ENCODE measurements at regions not wholly inside any gene's neighbourhood (a gene's known extent, or its start where the extent isn't known, plus 50 kb on each side); places are given as distances from the start of the nearest gene placed in this dataset.
A peak's percentile ranks its signal among the peaks of the same experiment; 100 is the strongest.
"Not testable (repeated sequence)": the region's sequence is repeated elsewhere in the genome, so short reads cannot be mapped to it uniquely, and the experiment has no call there.

DNA sequence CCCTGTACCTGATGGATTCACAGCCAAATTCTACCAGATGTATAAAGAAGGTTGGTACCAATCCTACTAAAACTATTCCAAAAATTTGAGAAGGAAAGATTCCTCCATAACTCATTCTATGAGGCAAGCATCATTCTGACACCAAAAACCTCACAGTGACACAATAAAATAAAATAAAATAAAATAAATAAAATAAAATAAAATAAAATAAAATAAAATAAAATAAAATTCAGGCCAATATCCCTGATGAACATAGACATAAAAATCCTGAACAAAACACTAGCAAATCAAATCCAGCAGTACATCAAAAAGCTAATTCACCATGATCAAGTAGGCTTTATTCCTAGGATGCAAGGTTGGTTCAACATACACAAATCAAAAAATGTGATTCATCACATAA lies 108.1 kb downstream of the PROX1 start:
- not testable (repeated sequence) for DNase-seq

DNA sequence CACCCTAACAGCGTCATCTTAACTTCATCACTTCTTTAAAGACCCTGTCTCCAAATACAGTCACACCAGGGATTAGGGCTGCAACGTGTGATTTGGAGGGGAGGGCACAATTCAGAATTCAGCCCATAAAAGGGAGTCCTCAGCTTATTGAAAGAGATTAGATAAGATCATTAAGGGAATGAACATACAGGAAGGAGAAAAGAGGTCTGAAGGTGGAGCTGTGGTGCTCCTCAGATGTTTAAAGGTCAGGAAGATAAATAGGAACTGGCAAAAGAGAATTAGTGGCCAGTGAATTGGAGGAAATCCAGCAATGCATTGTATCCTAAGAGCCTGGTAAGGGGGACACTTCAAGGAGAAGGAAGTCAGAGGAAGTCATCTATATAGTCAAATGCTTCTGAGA lies 113.5 kb downstream of the PROX1 start:
- no peak for DNase-seq

DNA sequence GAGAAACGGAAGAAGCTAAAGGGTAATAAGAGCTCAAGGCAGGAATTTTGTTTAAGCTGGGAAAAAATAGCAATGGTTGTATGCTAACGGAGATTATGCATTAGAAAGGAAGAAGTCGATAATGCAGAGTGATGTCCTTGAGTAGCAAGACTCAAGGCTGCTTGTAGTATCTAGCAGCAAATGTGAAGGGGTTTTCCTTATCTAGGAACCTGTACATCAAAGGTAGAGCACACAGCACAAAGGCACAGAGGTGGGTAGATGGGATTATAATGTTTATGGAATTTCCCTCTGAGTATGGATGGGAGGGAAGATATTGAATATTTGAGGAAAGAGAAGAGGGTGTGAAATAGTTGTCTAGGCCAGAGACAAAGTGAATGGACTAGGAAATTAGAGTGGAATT lies 114.1 kb downstream of the PROX1 start:
- DNase-seq, result no peak

DNA sequence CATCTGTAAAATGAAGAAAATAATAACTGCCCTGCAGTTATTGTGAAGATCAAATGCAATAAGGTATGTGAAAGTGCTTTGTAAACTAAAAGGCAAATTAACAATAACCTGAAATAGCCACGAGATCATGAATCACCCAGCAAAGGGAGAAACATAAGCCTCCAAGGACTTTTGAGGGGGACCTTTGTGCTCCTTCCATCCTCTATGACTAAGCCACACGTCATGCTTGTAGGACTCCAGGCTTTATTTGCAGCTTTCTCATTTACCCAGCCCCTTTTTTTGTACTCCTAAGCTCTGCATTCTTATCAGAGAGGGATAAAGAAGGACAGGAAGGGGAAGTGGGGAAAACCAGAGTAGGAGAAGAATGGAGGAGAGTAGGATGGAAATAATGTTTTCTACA lies 115.1 kb downstream of the PROX1 start:
- no peak for DNase-seq

- DNase-seq, result no peak
Measured at GRCh38 chr1:214103778-214104177, 116.0 kb downstream of the PROX1 start.

DNA sequence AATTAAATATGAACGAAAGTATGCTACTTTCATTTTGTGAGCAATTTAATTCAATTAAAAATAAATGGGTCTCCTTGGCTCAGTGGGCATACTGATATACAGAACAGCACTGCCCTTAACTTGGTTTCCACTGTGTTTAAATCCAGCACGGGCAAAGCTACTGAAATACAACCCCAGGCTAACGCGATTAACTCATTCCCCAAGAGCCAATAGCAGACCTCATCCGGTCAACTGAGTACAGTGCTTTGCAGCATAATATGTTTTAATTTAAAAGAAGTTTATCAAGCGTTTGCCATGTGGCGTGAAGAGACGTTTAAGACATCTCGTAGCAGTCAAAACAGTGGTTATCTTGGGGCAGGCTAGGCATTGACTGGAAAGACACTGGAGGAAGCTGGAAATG lies 118.6 kb downstream of the PROX1 start:
- no peak for DNase-seq

DNA sequence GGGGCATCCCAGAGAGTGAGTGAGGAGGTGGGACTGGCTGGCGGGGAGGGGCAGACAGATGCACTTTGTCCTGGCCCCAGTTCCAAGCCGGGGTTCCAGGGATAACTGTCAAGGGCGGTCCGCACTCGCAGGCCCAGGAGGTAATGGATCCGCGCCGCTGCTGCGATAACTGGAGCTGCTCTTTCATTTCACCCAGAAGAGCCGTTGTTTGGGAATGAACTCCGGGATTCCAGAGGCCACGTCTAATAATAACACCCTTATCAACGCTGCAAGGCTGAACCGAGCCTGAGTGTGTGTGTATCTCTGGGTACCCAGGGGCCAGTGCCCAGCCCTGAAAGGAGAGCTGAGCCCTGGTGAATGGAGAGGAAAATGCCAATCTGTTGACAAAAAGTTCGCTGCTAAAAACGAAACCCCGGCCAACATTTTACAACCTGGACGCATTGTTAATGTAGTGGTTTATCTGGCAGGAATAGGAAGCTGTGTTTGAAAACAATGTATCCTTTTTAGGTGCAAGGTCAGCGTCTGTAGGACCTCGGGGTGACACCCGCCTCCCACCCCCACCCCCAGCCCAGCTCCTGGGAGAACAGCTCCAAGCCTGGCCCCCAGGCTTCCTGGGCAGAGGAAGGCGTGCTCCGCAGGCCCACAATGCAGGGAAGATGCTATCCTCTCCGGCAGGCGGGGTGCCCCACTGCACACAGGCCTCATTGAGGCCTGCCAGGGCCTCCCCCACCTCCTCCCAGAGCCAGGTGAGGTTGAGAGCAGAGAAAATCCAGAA lies 119.7 kb downstream of the PROX1 start:
- DNase-seq, result no peak

DNA sequence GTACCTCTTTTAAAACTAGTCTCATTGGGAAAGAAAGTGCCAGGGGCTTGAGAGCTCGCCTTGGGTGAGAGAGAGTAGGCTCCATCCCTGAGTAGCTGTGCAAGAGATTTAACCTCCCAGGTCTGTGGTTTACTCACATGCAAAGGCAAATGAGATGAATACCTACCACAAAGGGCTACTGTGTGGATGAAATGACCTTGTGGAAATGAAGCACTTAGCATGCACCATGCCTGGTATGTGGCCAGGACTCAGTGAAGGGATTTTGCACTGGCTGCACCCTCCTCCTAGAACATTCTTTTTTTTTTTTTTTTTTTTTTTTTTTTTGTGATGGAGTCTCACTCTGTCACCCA lies 120.3 kb downstream of the PROX1 start:
- DNase-seq, result no peak

GRCh38 chr1:214111796-214112195 lies 124.0 kb downstream of the PROX1 start:
- no peak for DNase-seq

- no peak for DNase-seq
Measured at GRCh38 chr1:214116258-214116657, 128.5 kb downstream of the PROX1 start.

- no peak for DNase-seq
Measured at GRCh38 chr1:214117780-214118179, 130.0 kb downstream of the PROX1 start.

DNA sequence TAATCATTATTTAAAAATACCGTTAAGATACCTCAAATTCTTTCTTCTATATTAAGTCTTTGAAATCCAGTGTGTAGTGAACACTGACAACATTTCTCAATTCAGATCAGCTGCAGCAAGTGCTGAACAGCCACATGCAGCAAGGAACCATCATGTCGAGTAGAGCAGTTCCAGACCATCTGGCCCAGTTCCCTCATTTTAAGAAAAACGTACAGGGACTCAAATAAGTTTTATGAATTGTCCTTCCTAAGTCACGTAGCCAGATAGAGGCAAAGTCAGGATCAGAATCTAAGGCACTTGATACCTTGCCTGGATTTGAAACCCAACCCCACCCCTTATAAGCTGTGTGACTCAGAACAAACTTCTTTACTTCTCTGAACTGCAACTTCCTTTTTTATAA lies 132.4 kb downstream of the PROX1 start:
- DNase-seq, result no peak

DNA sequence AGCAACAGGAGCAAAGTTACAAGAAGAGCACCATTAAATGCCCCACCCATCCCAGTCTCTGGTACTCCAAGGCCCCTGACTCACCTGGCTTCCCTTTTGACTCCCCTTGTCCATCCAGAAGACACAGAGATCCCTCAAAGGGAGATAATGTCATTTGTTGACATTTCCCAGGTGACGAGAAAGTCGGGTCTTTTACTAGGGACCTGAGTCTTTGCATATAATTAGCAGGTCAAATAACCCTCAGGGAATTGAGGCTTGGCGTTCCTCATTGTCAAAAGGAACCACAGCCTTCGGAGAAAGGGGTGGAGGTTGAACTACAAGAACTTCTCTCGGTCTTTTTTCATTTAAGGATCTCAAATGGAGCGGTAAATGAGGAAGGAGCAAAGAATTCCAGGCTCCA lies 133.2 kb downstream of the PROX1 start:
- DNase-seq, result no peak

DNA sequence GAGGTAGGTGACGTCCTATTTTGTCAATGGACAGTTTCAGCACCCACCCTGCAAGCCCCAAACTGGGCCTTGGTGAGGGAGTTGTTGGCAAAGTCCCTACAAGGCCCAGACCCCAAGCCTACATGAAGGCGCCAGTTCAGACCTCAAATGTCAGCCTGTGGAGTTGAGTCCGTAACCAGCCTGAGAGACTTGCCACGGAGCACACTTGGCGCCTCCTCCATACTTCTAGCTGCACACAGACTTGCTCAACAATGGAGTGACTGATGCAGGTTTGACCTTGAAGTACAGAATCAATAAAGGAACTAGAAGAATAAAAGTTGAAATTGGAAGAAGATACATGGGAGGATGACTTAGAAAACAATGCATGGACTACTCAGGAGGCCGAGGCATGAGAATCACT lies 134.3 kb downstream of the PROX1 start:
- DNase-seq, result no peak

DNA sequence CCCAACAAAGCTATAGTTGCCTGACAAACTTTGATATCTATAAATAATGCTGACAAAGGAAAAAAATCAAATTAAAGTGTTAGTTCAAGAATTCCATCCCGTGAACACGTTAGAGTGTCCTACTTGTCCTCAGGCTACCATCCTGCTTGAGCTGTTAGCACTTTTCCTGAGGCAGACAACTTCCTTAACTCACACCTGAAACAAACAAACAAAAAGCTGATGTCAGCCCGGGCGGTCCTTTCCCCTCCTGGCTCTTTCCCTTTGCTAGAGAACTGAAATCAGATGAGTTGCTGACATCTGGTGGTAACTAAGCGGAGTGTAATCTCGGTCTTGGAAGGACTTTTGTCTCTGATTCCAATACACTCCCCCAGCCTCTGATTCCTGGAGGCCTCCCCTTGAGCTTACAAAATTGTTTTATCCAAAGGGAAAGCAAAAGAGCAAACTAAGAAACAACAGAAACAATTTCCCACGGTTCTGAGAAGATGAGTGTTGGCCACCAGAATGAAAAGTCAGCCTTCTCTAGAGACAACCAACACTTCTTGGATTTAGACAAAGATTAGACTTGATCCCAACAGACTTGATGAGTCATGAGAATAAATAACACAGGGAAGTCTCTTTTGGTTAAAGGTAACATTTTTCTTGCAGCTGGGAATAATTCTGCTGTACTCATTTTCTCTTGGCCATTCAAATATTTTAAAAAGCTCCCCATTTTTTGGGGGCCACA lies 135.4 kb downstream of the PROX1 start:
- peak; percentile 18 to 19 for DNase-seq

GRCh38 chr1:214124281-214124805 lies 136.6 kb downstream of the PROX1 start:
- DNase-seq, result no peak

DNA sequence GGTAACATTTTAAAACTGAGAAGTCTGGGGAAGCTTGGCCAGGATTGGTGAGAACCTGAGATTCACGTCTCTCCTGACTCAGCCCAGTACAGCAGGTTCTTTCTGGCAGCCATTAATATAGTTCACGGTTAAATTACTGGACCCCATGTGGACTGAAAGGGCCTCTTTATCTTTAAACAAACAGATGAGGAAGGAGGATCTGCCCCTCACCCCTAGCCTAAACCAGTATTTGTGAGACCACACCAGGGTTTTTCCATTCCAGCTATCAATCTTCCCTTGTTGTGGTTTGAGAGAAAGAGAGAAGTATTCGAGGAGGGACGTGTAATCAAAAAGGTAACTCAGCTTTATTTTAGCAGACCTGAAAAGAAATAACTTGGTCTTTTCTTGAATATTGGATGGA lies 137.1 kb downstream of the PROX1 start:
- no peak for DNase-seq

GRCh38 chr1:214125819-214126218 lies 138.0 kb downstream of the PROX1 start:
- no peak for DNase-seq

DNA sequence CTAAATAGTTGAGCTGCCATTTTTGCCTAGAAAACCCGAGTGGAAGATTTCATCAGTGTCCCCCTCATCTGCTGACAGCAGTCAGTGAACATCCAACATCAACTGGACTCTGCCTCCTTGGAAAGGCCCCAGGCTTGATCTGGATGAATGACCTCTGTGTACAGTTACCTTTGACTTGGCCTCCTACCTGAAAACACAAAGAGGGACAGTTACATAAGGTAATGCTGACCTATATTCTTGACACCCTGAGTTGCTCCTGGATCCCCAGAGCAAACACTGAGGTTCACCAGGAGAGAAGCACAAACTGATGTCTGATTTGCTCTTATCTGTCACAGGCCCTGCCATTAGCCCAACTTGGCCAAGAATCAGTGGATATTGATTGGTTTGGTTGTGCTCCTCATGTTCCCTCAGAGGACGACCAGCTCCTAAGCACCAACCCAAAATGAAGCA lies 138.9 kb downstream of the PROX1 start:
- no peak for DNase-seq

DNA sequence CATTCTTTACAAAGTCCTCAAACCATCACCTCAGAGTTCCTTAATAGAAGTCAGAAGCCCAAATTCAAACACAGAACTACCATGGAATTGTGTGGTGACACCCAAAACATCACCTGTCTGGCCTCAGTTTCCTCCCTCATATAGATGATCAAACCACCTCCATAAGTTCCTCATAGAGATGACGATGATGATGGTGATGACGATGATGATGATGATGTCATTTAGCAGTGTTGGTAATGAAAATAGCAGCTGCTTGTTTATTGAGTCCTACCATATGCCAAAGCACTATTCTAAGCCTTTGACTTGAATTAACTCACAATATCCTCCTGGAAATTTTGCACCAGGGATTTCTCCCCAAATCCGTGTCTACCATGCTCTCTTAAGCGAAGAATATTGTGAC lies 139.9 kb downstream of the PROX1 start:
- DNase-seq, result no peak

- no peak for DNase-seq
Measured at GRCh38 chr1:214135886-214136285, 145.1 kb upstream of the SMYD2 start.

DNA sequence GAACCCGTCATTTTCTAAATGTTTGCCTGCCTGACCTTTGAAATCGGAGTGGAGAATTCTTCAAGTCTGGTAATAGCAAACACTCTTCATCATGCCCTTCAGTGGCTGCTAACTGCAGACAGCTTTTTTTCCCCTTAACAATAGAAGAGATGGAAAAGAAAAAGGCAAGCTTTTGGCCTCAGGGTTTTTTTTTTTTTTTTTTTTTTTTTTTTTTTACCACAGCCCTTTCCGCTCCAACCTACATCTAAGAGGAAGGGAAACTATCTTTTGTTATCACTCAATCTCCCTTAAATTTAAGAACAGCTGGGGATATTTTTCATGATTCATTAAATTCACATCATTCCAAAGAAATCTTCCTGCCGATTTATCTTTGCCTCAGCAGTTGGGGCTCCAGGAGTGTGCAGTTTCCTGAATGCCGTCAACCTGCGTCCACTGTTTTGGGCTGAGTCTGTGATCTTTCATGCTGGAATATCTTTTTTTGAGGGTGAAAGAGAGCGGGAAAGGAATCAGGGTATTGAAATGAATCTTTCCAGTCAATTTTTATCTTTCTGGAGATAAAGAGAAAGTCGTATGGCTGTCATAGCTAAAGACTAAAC lies 144.5 kb upstream of the SMYD2 start:
- no peak for DNase-seq

DNA sequence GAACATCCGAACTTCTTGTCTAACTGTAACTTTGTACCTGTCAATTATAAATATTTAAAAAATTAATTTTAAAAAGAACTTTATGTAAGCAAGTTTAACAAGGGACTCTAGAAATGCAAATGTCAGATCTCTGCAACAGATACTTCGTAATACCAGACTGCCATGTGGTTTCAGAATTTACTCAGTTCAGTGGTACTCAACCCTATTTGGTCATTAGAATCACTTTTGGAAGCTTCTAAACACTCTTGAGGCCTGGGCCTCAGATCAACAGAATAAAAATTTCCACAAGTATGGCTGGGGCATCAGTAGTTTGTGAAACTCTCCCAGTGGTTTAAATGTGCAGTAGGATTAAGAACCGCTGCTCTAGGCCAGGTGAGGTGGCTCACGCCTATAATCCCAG lies 139.5 kb upstream of the SMYD2 start:
- DNase-seq, result no peak
